ENCODE measurements at regions not wholly inside any gene's neighbourhood (a gene's known extent, or its start where the extent isn't known, plus 50 kb on each side); places are given as distances from the start of the nearest gene placed in this dataset.

- intact Hi-C loops (cut with DNase I), result no loop called here
- DNase-seq (no peak), ATAC-seq (no peak)
Measured at GRCh38 chr5:4083591-4084337, 488.1 kb downstream of the IRX1 start.

- DNase-seq (no peak), ATAC-seq (no peak)
- intact Hi-C loops (cut with DNase I), result no loop called here
Measured at GRCh38 chr5:4086081-4086480, 490.4 kb downstream of the IRX1 start.

GRCh38 chr5:4087110-4087509 is 491.5 kb downstream of the IRX1 start:
- intact Hi-C loops (cut with DNase I), result no loop called here
- no peak for DNase-seq
- no peak for ATAC-seq

GRCh38 chr5:4089087-4089486 is 493.5 kb downstream of the IRX1 start:
- no peak for DNase-seq
- ATAC-seq, result no peak
- intact Hi-C loops (cut with DNase I), result no loop called here

- DNase-seq, result no peak
- ATAC-seq, result no peak
- intact Hi-C loops (cut with DNase I), result no loop called here
Measured at GRCh38 chr5:4093236-4093635, 497.6 kb downstream of the IRX1 start.

GRCh38 chr5:4093970-4094369 is 498.3 kb downstream of the IRX1 start:
- intact Hi-C loops (cut with DNase I), result no loop called here
- ATAC-seq (no peak), DNase-seq (no peak)

- intact Hi-C loops (cut with DNase I), result no loop called here
- ATAC-seq (no peak), DNase-seq (no peak)
Measured at GRCh38 chr5:4095918-4096630, 500.4 kb downstream of the IRX1 start.

- no peak for DNase-seq
- ATAC-seq, result no peak
- intact Hi-C loops (cut with DNase I), result no loop called here
Measured at GRCh38 chr5:4097199-4097598, 501.6 kb downstream of the IRX1 start.

GRCh38 chr5:4098226-4098625 is 502.6 kb downstream of the IRX1 start:
- intact Hi-C loops (cut with DNase I), result no loop called here
- DNase-seq (no peak), ATAC-seq (no peak)

GRCh38 chr5:4099386-4099785 is 503.8 kb downstream of the IRX1 start:
- DNase-seq (no peak), ATAC-seq (no peak)
- intact Hi-C loops (cut with DNase I), result no loop called here

GRCh38 chr5:4100739-4101138 is 505.1 kb downstream of the IRX1 start:
- intact Hi-C loops (cut with DNase I), result no loop called here
- DNase-seq (no peak), ATAC-seq (no peak)

- DNase-seq, result no peak
- intact Hi-C loops (cut with DNase I), result no loop called here
- peak in 1 of 2 donors; percentile 54 for ATAC-seq
Measured at GRCh38 chr5:4101189-4101588, 505.6 kb downstream of the IRX1 start.

- DNase-seq (no peak), ATAC-seq (no peak)
- intact Hi-C loops (cut with DNase I), result no loop called here
Measured at GRCh38 chr5:4104831-4105597, 509.4 kb downstream of the IRX1 start.

GRCh38 chr5:4108690-4109089 is 513.1 kb downstream of the IRX1 start:
- no peak for ATAC-seq
- intact Hi-C loops (cut with DNase I), result no loop called here

GRCh38 chr5:4113426-4113825 is 517.8 kb downstream of the IRX1 start:
- ATAC-seq (no peak), DNase-seq (no peak)
- intact Hi-C loops (cut with DNase I), result no loop called here

More at GRCh38 chr5:4108690-4109089, 513.1 kb downstream of the IRX1 start:
- DNase-seq, result no peak

GRCh38 chr5:4113905-4114304 is 518.3 kb downstream of the IRX1 start:
- no peak for ATAC-seq
- intact Hi-C loops (cut with DNase I), result no loop called here
- DNase-seq, result no peak

- no peak for DNase-seq
- intact Hi-C loops (cut with DNase I), result no loop called here
- no peak for ATAC-seq
Measured at GRCh38 chr5:4114452-4114851, 518.8 kb downstream of the IRX1 start.

GRCh38 chr5:4116834-4117233 is 521.2 kb downstream of the IRX1 start:
- ATAC-seq, result no peak

GRCh38 chr5:4124221-4124970 is 528.8 kb downstream of the IRX1 start:
- DNase-seq (no peak), ATAC-seq (no peak)
- intact Hi-C loops (cut with DNase I), result no loop called here

More at GRCh38 chr5:4116834-4117233, 521.2 kb downstream of the IRX1 start:
- no peak for DNase-seq
- intact Hi-C loops (cut with DNase I), result no loop called here

GRCh38 chr5:4128994-4129393 is 533.4 kb downstream of the IRX1 start:
- DNase-seq, result no peak
- intact Hi-C loops (cut with DNase I), result no loop called here
- no peak for ATAC-seq
